Calu3 (cell line): ENCODE measurements at regions not wholly inside any gene's neighbourhood (a gene's known extent, or its start where the extent isn't known, plus 50 kb on each side); places are given as distances from the start of the nearest gene placed in this dataset.

Experiments used
- BruUV-seq: library from RNA; stranded (reverse); fragments of 400-500 nt; replicated peaks from 2 replicates; lab custom pipeline; 2021; lab: Mats Ljungman, UMichigan
- CTCF ChIA-PET: fragments of 300-600 bp; sonication (Branson Sonifier 250); formaldehyde crosslinking; loops from one replicate; lab custom pipeline; 2022; ENCODE audit warnings: antibody characterized with exemption; lab: Charles Lee
- DNase-seq: peaks from one replicate; pipeline ENCODE4 v3.0.0; 2022
- H3K27ac Mint-ChIP-seq: one replicate; pipeline ENCODE4 v1.8.0; 2022; ENCODE audit warnings: mixed read lengths; ENCODE audit not compliant: unreplicated experiment
- H3K27me3 Mint-ChIP-seq: one replicate; pipeline ENCODE4 v1.8.0; 2022; ENCODE audit warnings: mixed read lengths; ENCODE audit not compliant: unreplicated experiment
- H3K36me3 Mint-ChIP-seq: one replicate; pipeline ENCODE4 v1.8.0; 2022; ENCODE audit warnings: mild to moderate bottlenecking, moderate library complexity, mixed read lengths; ENCODE audit not compliant: insufficient read depth, unreplicated experiment
- H3K4me1 Mint-ChIP-seq: one replicate; pipeline ENCODE4 v1.8.0; 2022; ENCODE audit warnings: mild to moderate bottlenecking, low read depth, mixed read lengths; ENCODE audit not compliant: unreplicated experiment
- H3K4me3 Mint-ChIP-seq: one replicate; pipeline ENCODE4 v1.8.0; 2022; ENCODE audit warnings: mild to moderate bottlenecking, low read depth, moderate library complexity, mixed read lengths; ENCODE audit not compliant: unreplicated experiment
- H3K9me3 Mint-ChIP-seq: one replicate; pipeline ENCODE4 v1.8.0; 2022; ENCODE audit warnings: low read depth, mixed read lengths; ENCODE audit not compliant: unreplicated experiment
- CTCF ChIP-seq: fragments of 200-600 bp; IDR thresholded peaks from one replicate; pipeline ENCODE4 v1.8.0; 2022; ENCODE audit warnings: antibody characterized with exemption; ENCODE audit not compliant: unreplicated experiment
- intact Hi-C: fragments of 100-400 bp; cut with micrococcal nuclease; formaldehyde crosslinking; loops from one replicate; pipeline ENCODE4 v1.10.0; 2022; ENCODE audit not compliant: unreplicated experiment

- Mint-ChIP-seq H3K9me3 (peaks cover 5% of the 10 kb centered on the region), H3K27me3 (no peaks in the 10 kb centered on the region), H3K27ac (no peak overlapping the region), H3K4me3 (no peak overlapping the region), H3K4me1 (no peaks in the 10 kb centered on the region), H3K36me3 (no peaks in the 10 kb centered on the region)
- DNase-seq = no peak
- no TSS peak for BruUV-seq
- CTCF ChIA-PET = no interaction called here
- intact Hi-C loops = no loop called here
- no peak for TF ChIP-seq CTCF
Measured at GRCh38 chr2:103010306-103010705, 248.5 kb downstream of the TMEM182 start.

GRCh38 chr2:103010751-103011150, 248.9 kb downstream of the TMEM182 start:
- H3K9me3 Mint-ChIP-seq = peaks cover 5% of the 10 kb centered on the region
- no peak overlapping the region for H3K27ac Mint-ChIP-seq
- no peak overlapping the region for H3K4me3 Mint-ChIP-seq
- no TSS peak for BruUV-seq
- CTCF ChIA-PET = no interaction called here
- no peak for DNase-seq
- intact Hi-C loops = no loop called here
- no peaks in the 10 kb centered on the region for H3K27me3 Mint-ChIP-seq
- TF ChIP-seq CTCF = no peak
- no peaks in the 10 kb centered on the region for H3K4me1 Mint-ChIP-seq
- no peaks in the 10 kb centered on the region for H3K36me3 Mint-ChIP-seq

- CTCF ChIA-PET = no interaction called here
- DNase-seq = no peak
- Mint-ChIP-seq H3K4me1 (no peaks in the 10 kb centered on the region), H3K27ac (no peak overlapping the region), H3K27me3 (no peaks in the 10 kb centered on the region), H3K4me3 (no peak overlapping the region), H3K9me3 (peaks cover 5% of the 10 kb centered on the region), H3K36me3 (no peaks in the 10 kb centered on the region)
- intact Hi-C loops = no loop called here
- no peak for TF ChIP-seq CTCF
- no TSS peak for BruUV-seq
Measured at GRCh38 chr2:103012590-103012989, 250.8 kb downstream of the TMEM182 start.

GRCh38 chr2:103025056-103025455, 263.2 kb downstream of the TMEM182 start:
- CTCF ChIA-PET = no interaction called here
- no peaks in the 10 kb centered on the region for H3K4me1 Mint-ChIP-seq

More at GRCh38 chr2:103025056-103025455, 263.2 kb downstream of the TMEM182 start:
- no peak for TF ChIP-seq CTCF
- Mint-ChIP-seq H3K9me3 (peaks cover 7% of the 10 kb centered on the region), H3K27ac (no peak overlapping the region), H3K27me3 (no peaks in the 10 kb centered on the region), H3K4me3 (no peak overlapping the region), H3K36me3 (no peaks in the 10 kb centered on the region)
- no peak for DNase-seq
- intact Hi-C loops = no loop called here
- no TSS peak for BruUV-seq
